T-cell (primary cell): ENCODE measurements at regions not wholly inside any gene's neighbourhood (a gene's known extent, or its start where the extent isn't known, plus 50 kb on each side); places are given as distances from the start of the nearest gene placed in this dataset.

Source experiments
- ATAC-seq, 4 experiments: fragments of 200-7000 bp in 3 of 4; fragments of 150-1000 bp in 1 of 4; cut with Tn5 transposase; replicated peaks in 1 of 4; 1 replicate in 3 of 4; 2 replicates in 1 of 4; pipeline ENCODE4 v1.10.0; 2021; ENCODE audit warnings: moderate library complexity in 3 of 4, mild to moderate bottlenecking in 2 of 4, moderate number of reproducible peaks in 1 of 4
- CTCF ChIA-PET, 2 donors: fragments of 300-600 bp; sonication (Branson Sonifier 250); formaldehyde crosslinking; loops; one replicate each; lab custom pipeline; 2022; ENCODE audit warnings: antibody characterized with exemption in 2 of 2; lab: Charles Lee
- POLR2A ChIA-PET, 2 donors: fragments of 300-600 bp; sonication (Branson Sonifier 250); formaldehyde crosslinking; loops; one replicate each; lab custom pipeline; 2022; ENCODE audit warnings: antibody characterized with exemption in 2 of 2; lab: Charles Lee
- DNase-seq, 35 experiments: peaks; one replicate each; pipeline versions ENCODE4 v3.0.0 to v3.0.0-alpha.2; 2013 to 2023
- H3K27ac ChIP-seq: one replicate; pipeline ENCODE4 v1.5.1; 2013; ENCODE audit warnings: low read length
- H3K27me3 ChIP-seq, 2 experiments: replicated peaks in 1 of 2; 1 replicate in 1 of 2; 2 replicates in 1 of 2; pipeline versions ENCODE4 v1.6.1 to v1.7.0; 2013; ENCODE audit warnings: low read length in 1 of 2, mixed read lengths in 1 of 2; ENCODE audit not compliant: control insufficient read depth in 2 of 2, insufficient read depth in 2 of 2; ENCODE audit errors: extremely low read depth in 1 of 2
- H3K36me3 ChIP-seq, 2 donors: 1 replicate in 1 of 2; 2 replicates in 1 of 2; pipeline versions ENCODE4 v1.6.1 to v1.7.0; 2013; ENCODE audit warnings: low read length in 1 of 2; ENCODE audit not compliant: control insufficient read depth in 2 of 2, insufficient read depth in 1 of 2; ENCODE audit errors: extremely low read depth in 1 of 2
- H3K4me1 ChIP-seq, 2 experiments: 1 replicate in 1 of 2; 2 replicates in 1 of 2; pipeline versions ENCODE4 v1.6.1 to v1.7.0; 2013; ENCODE audit warnings: low read length in 2 of 2, mixed read lengths in 1 of 2; ENCODE audit not compliant: insufficient read depth in 2 of 2, control insufficient read depth in 1 of 2; ENCODE audit errors: extremely low read depth in 1 of 2
- H3K4me3 ChIP-seq, 2 donors: 1 replicate in 1 of 2; 2 replicates in 1 of 2; pipeline versions ENCODE4 v1.5.1 to v1.7.0; 2013; ENCODE audit warnings: mild to moderate bottlenecking in 2 of 2, low read length in 1 of 2, moderate library complexity in 1 of 2; ENCODE audit not compliant: control insufficient read depth in 1 of 2; ENCODE audit errors: extremely low read depth in 1 of 2
- H3K9me3 ChIP-seq: 2 replicates; pipeline ENCODE4 v1.7.0; 2013
- H3K27ac Mint-ChIP-seq, 2 donors: one replicate each; pipeline ENCODE4 v1.8.0; 2020 to 2021; ENCODE audit warnings: mild to moderate bottlenecking in 2 of 2, mixed read lengths in 2 of 2
- H3K27me3 Mint-ChIP-seq, 2 donors: one replicate each; pipeline ENCODE4 v1.8.0; 2021 to 2022; ENCODE audit warnings: mixed read lengths in 2 of 2
- H3K36me3 Mint-ChIP-seq: one replicate; pipeline ENCODE4 v1.8.0; 2021; ENCODE audit warnings: mixed read lengths
- H3K4me1 Mint-ChIP-seq, 3 donors: one replicate each; pipeline ENCODE4 v1.8.0; 2020 to 2022; ENCODE audit warnings: mixed read lengths in 3 of 3, mild to moderate bottlenecking in 1 of 3
- H3K4me3 Mint-ChIP-seq, 3 donors: one replicate each; pipeline ENCODE4 v1.8.0; 2020 to 2022; ENCODE audit warnings: mild to moderate bottlenecking in 3 of 3, mixed read lengths in 3 of 3, moderate library complexity in 3 of 3
- H3K9me3 Mint-ChIP-seq, 3 donors: one replicate each; pipeline ENCODE4 v1.8.0; 2020 to 2022; ENCODE audit warnings: mixed read lengths in 3 of 3
- WGBS: methylation state at CpG from one replicate; pipeline ENCODE4 v1.1.5; 2013; ENCODE audit warnings: missing lambda C conversion rate; ENCODE audit not compliant: insufficient coverage; 5-methylcytosine and 5-hydroxymethylcytosine counted together

DNA sequence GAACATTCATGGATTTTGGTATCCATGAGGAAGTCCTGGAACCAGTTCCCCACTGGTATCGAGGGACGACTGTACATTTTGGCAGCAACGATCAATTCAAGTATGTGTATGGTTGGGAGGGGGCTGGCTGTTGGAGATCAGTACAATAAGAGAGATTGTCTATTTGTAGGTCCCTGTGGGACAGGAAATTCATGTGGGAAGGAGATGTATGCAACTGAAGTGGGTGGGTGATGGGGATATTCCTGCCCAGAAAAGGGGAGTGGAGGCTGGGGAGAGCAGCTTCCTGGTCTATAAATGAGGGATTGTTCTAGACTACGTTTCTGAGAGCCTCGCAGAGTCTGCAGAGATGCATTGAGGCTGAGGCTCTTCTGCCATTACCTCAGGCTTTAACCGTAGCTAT, 140.2 kb upstream of the MAGI3 start:
- ChIA-PET POLR2A (interaction anchor here in 1 of 2 donors (0.6 kb wide), 1 partner anchor 11 kb away, joined by 3 read pairs; no protein-coding TSS in a partner anchor), CTCF (no interaction called here)
- H3K27me3 Mint-ChIP-seq, result peaks cover 6 to 25% of the 10 kb centered on the region in 2 donors
- 93% methylated on average over 3 of the region's 6 CpGs for WGBS
- Histone ChIP-seq H3K4me1 (no peaks in the 10 kb centered on the region), H3K27ac (no peak overlapping the region), H3K4me3 (no peak overlapping the region), H3K9me3 (no peaks in the 10 kb centered on the region), H3K36me3 (no peaks in the 10 kb centered on the region), H3K27me3 (peaks cover 0 to 8% of the 10 kb centered on the region in 2 experiments)
- no peaks in the 10 kb centered on the region for H3K36me3 Mint-ChIP-seq
- no peak for DNase-seq
- no peaks in the 10 kb centered on the region for H3K4me1 Mint-ChIP-seq
- no peak for ATAC-seq
- no peak overlapping the region for H3K27ac Mint-ChIP-seq
- H3K9me3 Mint-ChIP-seq, result no peaks in the 10 kb centered on the region
- no peak overlapping the region for H3K4me3 Mint-ChIP-seq

DNA sequence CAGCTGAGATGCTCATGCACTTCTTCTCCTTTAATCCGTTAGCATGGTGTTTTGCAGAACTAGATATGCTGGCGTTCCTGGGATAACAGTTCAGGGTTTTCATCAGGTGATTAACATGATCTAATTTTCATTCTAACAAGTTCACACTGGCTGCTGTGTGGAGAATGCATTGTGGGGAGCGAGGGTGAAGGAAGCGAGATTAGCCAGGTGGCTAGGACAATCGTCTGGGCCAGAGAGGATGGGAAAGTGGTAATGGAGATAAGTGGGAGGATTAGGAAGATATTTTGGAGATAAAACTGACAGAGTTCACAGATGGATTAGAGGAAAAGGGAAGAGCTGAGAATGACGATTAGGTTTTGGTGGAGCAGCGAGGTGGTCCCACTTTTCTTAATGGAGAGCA, 138.1 kb upstream of the MAGI3 start:
- peaks cover 6 to 27% of the 10 kb centered on the region in 2 donors for H3K27me3 Mint-ChIP-seq
- DNase-seq, result no peak
- H3K36me3 Mint-ChIP-seq, result no peaks in the 10 kb centered on the region
- no peak overlapping the region for H3K4me3 Mint-ChIP-seq
- peaks cover 0 to 2% of the 10 kb centered on the region in 2 experiments for H3K4me1 ChIP-seq
- H3K9me3 Mint-ChIP-seq, result no peaks in the 10 kb centered on the region
- no peaks in the 10 kb centered on the region for H3K9me3 ChIP-seq
- WGBS, result 83% methylated on average over 5 of the region's 7 CpGs
- H3K27ac Mint-ChIP-seq, result no peak overlapping the region
- H3K36me3 ChIP-seq, result no peaks in the 10 kb centered on the region
- ChIA-PET CTCF (no interaction called here), POLR2A (no interaction called here)
- H3K4me3 ChIP-seq, result no peak overlapping the region
- H3K27ac ChIP-seq, result no peak overlapping the region
- ATAC-seq, result no peak
- no peaks in the 10 kb centered on the region for H3K4me1 Mint-ChIP-seq
- peaks cover 0 to 8% of the 10 kb centered on the region in 2 experiments for H3K27me3 ChIP-seq

DNA sequence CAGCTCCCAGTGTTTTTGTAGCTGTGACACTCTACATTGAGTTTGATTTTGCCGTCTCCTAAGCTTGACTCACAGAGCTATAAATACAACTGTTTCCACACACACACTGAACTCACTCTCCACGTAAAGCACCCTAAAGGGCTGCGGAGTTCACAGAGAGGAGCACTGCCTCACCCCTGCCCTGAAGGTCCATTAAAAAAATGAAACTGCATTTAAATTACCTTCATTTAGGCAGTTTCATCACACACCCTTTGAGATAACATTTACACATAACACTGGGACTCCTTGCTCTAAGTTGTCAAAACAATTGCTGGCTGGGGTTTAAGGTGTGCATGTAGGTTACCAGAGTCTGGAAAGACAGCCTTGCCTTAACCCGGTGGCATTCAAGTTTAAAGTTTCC, 137.1 kb upstream of the MAGI3 start:
- Histone ChIP-seq H3K4me3 (no peak overlapping the region), H3K27me3 (peaks cover 0 to 8% of the 10 kb centered on the region in 2 experiments), H3K27ac (no peak overlapping the region), H3K36me3 (no peaks in the 10 kb centered on the region), H3K4me1 (peaks cover 0 to 2% of the 10 kb centered on the region in 2 experiments), H3K9me3 (no peaks in the 10 kb centered on the region)
- no peak overlapping the region for H3K4me3 Mint-ChIP-seq
- ChIA-PET POLR2A (no interaction called here), CTCF (no interaction called here)
- H3K36me3 Mint-ChIP-seq, result no peaks in the 10 kb centered on the region
- H3K27ac Mint-ChIP-seq, result no peak overlapping the region
- peaks cover 6 to 25% of the 10 kb centered on the region in 2 donors for H3K27me3 Mint-ChIP-seq
- H3K9me3 Mint-ChIP-seq, result no peaks in the 10 kb centered on the region
- DNase-seq (no peak), ATAC-seq (no peak)
- 100% methylated on average over 3 of the region's 4 CpGs for WGBS
- no peaks in the 10 kb centered on the region for H3K4me1 Mint-ChIP-seq

DNA sequence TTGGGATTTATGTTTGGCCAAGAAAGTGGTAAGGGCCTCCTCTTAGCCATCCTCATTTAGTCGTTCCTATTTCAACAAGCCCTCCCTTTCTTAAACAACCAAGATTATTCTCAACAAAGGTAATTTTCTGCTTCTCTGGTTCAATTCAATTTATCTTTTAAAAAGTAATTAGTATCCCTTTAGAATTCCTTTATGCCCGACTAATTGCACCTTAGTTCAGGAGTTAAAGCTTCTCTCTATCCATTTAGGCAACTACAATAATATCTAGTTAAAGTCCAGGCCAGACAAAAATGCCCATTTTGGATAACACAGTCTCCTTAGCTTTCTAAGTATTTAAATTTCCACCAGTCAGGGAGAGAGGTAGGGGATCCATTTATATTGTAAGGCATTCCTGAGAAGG, 136.7 kb upstream of the MAGI3 start:
- 100% methylated on average over 1 of the region's 2 CpGs for WGBS
- Mint-ChIP-seq H3K9me3 (no peaks in the 10 kb centered on the region), H3K4me3 (no peak overlapping the region), H3K27ac (no peak overlapping the region), H3K4me1 (no peaks in the 10 kb centered on the region), H3K27me3 (peaks cover 6 to 25% of the 10 kb centered on the region in 2 donors), H3K36me3 (no peaks in the 10 kb centered on the region)
- Histone ChIP-seq H3K9me3 (no peaks in the 10 kb centered on the region), H3K4me1 (peaks cover 0 to 2% of the 10 kb centered on the region in 2 experiments), H3K27ac (no peak overlapping the region), H3K4me3 (no peak overlapping the region), H3K36me3 (no peaks in the 10 kb centered on the region), H3K27me3 (peaks cover 0 to 8% of the 10 kb centered on the region in 2 experiments)
- no peak for ATAC-seq
- DNase-seq, result no peak
- ChIA-PET POLR2A (no interaction called here), CTCF (no interaction called here)

DNA sequence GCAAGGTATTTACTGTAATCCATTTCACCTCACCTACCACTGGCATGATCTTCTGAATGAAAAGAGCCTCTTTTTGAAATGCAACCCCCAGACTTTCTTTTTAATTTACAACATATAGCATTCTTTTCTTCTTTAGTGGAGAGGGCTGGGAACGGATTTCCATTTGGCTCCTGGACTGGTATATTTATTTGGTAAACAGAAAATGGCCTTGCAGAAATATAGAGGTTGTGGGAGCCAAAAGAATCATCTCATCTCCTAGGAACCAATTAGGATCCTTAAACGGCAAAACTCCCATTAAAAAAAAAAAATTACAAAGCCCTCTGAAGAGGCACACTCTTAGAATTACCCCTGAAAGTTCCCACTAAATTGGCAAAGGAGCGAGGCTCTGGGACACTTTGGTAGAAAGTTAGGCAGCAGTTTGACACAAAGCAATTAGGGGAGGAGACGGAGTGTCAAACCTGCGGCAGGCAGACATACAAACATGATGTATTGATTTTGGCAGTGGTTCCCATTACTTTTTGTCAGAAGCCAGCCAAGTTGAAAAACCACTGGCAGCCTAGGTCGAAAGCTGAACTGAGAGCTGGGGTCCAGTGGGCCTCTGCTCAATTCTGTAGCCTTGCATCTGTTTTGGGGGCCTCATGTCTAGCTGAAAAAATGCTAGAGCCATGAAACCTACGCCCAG, 135.1 kb upstream of the MAGI3 start:
- no peaks in the 10 kb centered on the region for H3K9me3 Mint-ChIP-seq
- 78% methylated on average over 4 of the region's 7 CpGs for WGBS
- POLR2A ChIA-PET, result no interaction called here

DNA sequence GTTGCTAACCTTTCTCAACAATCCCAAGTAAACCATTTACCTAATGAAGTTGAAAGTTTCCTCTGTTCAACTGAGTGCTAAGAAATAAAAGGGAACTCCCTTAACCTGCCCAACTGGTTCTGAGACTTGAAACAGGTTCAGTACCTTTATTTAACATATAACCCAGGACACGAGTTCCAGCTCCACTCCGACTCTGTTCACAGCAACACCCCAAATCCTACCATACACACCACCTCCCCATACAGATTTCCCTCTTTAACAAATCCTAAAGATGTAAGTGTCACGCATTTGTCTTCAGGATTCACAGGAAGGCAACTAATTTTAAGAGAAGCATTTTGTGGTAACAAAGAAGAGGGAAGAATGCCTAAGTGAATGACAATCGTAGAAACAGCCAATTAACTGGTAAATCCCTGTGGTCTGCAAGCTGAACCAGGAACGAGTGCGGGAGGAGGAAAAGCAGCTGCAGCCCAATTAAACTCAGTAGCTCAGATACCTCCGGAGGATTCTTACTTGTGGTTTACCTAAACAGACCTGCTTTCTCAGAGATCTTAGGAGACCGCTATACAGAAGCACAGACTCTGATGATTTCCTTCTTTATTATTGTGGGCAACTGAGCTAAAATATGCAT, 134.5 kb upstream of the MAGI3 start:
- no peak for ATAC-seq
- Mint-ChIP-seq H3K4me3 (no peak overlapping the region), H3K9me3 (no peaks in the 10 kb centered on the region), H3K27me3 (peaks cover 10 to 30% of the 10 kb centered on the region in 2 donors), H3K4me1 (no peaks in the 10 kb centered on the region), H3K36me3 (no peaks in the 10 kb centered on the region), H3K27ac (no peak overlapping the region)
- no peak overlapping the region for H3K27ac ChIP-seq
- H3K4me3 ChIP-seq, result no peak overlapping the region
- H3K4me1 ChIP-seq, result peaks cover 0 to 2% of the 10 kb centered on the region in 2 experiments
- 32% methylated on average over 5 of the region's 8 CpGs for WGBS
- H3K9me3 ChIP-seq, result no peaks in the 10 kb centered on the region
- DNase-seq, result no peak
- H3K36me3 ChIP-seq, result no peaks in the 10 kb centered on the region
- peaks cover 0 to 7% of the 10 kb centered on the region in 2 experiments for H3K27me3 ChIP-seq
- POLR2A ChIA-PET, result no interaction called here
- CTCF ChIA-PET, result interaction anchor here in 1 of 2 donors (0.5 kb wide), 1 partner anchor 12 kb away, joined by 3 read pairs; no protein-coding TSS in a partner anchor

More for the DNA sequence above, 135.1 kb upstream of the MAGI3 start:
- H3K4me1 ChIP-seq, result peaks cover 0 to 2% of the 10 kb centered on the region in 2 experiments
- H3K36me3 Mint-ChIP-seq, result no peaks in the 10 kb centered on the region
- H3K9me3 ChIP-seq, result no peaks in the 10 kb centered on the region
- H3K27me3 Mint-ChIP-seq, result peaks cover 6 to 26% of the 10 kb centered on the region in 2 donors
- H3K27ac Mint-ChIP-seq, result no peak overlapping the region
- no peak overlapping the region for H3K4me3 Mint-ChIP-seq
- DNase-seq, result no peak
- H3K27me3 ChIP-seq, result peaks cover 0 to 8% of the 10 kb centered on the region in 2 experiments
- H3K36me3 ChIP-seq, result no peaks in the 10 kb centered on the region
- no peak overlapping the region for H3K4me3 ChIP-seq
- no peaks in the 10 kb centered on the region for H3K4me1 Mint-ChIP-seq
- CTCF ChIA-PET, result interaction anchor here in 1 of 2 donors (0.5 kb wide), 1 partner anchor 13 kb away, joined by 3 read pairs; no protein-coding TSS in a partner anchor
- ATAC-seq, result no peak
- no peak overlapping the region for H3K27ac ChIP-seq
